SKM-1 (cell line): ENCODE measurements at regions not wholly inside any gene's neighbourhood (a gene's known extent, or its start where the extent isn't known, plus 50 kb on each side); places are given as distances from the start of the nearest gene placed in this dataset.
A peak's percentile ranks its signal among the peaks of the same experiment; 100 is the strongest.
"Not testable (repeated sequence)": the region's sequence is repeated elsewhere in the genome, so short reads cannot be mapped to it uniquely, and the experiment has no call there.

Source experiments
- DNase-seq: peaks from one replicate; lab custom pipeline; 2025; ENCODE audit not compliant: unreplicated experiment; lab: John Stamatoyannopoulos, UW

- DNase-seq: no peak
Observed at GRCh38 chr10:131810805-131811629, 89.8 kb upstream of the PPP2R2D start.

DNA sequence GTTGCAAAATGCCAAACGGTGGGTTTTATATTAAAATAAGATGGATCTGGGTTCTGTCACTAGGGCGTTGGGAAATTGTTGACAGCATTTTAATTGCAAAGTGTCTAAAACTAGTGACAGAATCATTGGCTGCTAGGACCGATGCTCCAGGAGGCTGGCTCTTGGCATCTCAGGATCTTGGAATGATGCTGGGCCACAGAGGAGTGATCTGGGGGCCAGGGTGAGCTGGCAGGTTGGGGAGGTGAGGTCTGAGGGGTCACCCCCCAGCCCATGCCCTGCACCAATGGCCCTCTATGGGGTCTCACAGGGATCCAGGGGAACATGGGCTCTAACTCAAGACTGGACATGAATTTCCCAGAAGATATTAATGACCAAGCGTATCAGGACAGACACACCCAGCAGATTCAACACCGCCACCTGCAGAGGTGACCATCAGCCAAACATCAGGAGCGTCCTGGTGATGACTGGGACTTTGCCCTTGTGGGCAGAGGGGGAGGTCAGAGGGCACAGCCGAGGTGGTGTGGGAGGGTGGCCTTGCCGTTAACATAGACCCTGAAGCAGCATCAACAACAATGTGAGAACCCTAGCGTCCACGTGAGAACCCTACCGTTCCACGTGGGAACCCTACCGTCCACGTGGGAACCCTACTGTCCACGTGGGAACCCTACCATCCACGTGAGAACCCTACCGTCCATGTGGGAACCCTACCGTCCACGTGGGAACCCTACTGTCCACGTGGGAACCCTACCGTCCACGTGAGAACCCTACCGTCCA lies 89.0 kb upstream of the PPP2R2D start:
- no peak for DNase-seq

DNA sequence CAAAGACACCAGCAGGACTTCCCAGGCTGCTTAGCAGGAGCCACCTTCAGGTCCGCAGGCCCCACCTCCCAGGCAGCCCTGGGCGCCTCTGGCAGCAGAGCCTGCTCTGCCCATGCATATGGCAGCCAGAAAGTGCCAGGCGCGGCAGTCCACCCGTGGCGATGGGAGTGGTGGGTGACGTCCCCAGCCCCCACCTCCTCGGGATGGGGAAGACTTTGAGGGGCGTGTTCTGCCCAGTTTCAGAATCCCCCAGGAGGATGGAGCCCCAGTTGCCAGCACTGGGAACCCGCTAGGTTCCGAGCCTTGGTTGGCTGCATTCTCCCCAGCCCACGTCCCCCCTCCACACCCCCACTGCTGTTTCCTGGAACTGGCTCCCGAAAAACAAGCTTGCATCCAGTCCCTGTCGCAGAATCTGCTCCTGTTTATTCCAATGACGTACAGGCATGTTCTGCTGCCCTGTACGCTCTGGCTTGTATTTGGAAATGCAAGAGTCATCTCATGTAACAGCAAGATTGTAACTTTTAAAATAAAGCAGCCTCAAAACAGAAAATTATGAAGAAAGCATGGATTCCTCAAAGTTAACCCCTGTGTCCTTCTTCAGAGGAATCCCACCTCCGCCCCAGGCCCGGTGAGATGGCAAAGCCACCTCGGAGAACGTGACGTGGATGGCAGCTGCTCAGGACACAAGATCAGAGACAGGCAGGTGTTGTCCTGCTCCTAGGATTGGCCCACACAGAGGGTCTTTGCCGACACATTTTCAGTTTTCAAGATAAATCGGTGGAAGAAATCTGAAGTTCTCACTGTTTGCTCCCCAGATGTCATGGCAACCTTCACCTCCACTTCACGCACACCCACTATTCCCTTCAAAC lies 87.8 kb upstream of the PPP2R2D start:
- DNase-seq: no peak

DNA sequence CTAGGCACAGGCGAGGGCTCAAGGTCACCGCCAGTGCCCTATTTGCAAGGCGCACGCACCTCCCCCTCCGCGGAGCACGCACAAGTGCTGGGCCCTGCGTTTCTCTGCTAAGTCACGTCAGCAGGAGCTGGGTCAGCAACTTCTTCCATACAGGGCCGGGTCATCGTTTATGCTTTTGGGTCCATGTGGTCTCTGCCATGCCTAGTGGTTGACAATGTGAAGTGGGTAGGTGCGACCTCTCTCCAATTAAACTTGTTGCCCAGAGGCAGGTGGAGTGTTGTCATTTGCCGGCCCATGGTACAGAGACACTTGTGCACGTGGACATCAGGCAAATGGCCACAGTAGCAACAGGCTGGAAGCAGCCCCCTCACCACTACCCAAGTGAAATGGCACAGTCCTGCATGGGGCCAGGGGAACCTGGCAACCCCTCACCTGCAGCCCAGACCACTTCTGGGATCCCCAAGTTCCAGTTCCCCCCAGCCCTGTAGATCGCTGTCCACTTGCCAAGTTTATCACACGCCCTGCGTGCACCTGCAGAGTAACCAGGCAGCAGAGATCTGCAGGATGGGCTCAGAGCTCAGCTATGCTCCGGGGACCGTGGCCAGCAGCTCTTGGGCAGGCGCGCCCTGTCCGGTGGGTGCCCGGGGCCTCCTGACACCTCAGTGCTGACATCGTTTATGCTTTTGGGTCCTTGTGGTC lies 86.1 kb upstream of the PPP2R2D start:
- DNase-seq: no peak

DNA sequence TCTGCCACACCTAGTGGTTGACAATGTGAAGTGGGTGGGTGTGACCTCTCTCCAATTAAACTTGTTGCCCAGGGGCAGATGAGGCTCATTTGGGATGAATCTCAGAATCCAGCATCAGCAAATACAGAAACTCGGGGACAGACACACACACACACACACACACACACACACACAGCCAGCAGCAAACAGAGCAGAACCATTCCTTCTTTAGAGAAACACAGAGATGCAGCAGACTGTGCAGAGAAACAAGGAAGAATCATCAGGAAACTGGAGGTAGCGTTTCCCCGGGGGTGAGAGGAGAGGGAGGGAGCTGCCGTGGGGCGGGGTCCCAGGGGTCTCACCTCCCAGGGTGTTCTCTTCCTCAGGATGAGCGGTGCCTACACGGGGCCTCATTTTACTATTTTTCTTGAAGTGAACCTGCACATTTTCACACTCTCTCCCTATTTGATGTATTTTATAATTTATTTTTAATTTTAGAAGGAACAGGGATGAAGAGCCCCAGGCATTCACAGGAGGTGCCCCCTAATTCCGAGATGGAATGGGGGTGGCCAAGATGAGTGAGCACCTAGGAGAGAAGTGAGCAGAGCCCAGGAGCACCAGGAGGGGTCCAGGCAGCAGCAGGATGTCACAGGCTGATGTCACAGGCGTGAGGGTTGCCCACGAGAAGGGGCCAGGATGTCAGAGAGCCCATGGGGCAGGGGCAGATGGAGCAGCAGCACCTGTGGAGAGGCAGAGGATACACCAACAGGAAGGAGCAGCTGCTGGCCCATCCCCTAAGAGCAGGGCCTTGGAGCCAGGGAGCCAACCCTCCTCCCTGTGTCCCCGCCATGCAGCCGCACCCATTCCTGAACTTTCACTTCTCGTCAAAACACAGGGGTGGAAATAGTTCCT lies 85.3 kb upstream of the PPP2R2D start:
- DNase-seq: no peak

- DNase-seq: no peak
Observed at GRCh38 chr10:131816157-131816775, 84.5 kb upstream of the PPP2R2D start.

DNA sequence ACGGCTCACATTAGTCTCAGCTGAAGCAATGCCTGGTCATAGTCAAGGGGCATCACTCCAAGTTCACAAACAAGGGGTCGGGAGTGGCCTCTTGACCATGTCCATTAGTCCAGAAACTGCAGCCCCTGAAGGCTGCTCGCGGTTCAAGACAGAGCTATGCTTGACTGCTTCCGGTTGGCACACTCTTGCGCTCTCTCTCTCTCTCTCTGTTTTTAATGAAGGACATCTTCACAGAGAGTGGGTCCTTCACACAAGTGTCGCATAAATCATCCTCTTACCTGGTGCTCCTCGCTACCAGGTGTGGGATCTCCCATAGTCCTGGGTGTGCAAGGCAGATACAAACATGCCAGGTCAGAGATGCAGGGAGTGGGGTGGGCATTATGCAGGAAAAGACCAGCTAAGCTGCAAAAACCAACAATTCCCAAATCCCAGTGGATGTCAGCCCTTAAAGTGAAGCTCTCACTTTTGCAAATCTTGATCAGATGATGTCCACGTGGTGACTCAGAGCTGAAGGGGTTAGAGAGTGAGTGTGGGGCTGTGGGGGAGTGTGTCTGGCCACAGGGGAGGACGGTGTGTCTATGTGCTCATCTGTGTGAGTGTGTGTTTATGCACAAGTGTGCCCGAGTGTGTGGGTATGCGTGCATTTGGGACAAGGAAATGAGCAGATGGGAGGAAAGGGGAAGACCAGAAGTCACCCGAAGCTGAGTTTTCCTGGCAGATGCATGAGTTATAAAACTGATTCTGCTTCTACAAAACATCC lies 83.7 kb upstream of the PPP2R2D start:
- no peak for DNase-seq

GRCh38 chr10:131817866-131818509 lies 82.8 kb upstream of the PPP2R2D start:
- no peak for DNase-seq

GRCh38 chr10:131818510-131819234 lies 82.1 kb upstream of the PPP2R2D start:
- no peak for DNase-seq

DNA sequence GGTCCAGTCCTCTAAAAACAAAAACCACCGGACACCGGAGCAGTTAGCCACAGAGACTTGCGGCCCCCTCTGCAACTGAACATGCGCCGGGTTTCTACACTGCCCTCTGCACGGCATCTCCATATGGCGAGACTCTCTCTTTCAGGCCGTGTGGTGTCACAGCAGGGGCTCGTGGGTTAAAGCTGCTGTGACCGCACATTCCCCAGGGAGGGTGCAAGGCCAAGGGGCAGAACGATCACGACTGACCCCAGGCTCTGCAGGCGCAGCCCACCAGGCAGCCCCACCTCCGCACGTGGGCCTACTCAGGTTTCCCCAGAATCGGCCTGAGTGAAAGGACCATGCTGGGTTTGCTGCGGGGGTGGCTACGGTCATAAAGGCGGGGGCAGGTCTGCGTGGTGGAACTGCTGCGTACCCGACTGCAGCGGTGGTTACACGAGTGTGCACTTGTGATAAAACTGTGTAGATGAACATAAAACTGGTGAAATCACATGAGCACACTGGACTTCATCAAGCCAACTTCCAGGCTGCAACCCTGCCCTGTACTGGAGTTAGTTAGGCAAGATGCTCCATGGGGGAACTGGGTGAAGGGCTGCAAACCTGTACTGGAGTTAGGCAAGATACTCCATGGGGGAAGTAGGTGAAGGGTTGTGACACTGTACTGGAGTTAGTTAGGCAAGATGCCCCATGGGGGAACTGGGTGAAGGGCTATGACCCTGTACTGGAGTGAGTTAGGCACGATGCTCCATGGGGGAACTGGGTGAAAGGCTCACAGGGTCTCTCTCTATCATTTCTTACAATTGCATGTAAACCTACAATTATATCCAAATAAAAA lies 81.4 kb upstream of the PPP2R2D start:
- DNase-seq: peak; percentile 7

GRCh38 chr10:131820626-131821025 lies 80.2 kb upstream of the PPP2R2D start:
- no peak for DNase-seq

- DNase-seq: no peak
Observed at GRCh38 chr10:131821378-131822012, 79.3 kb upstream of the PPP2R2D start.

DNA sequence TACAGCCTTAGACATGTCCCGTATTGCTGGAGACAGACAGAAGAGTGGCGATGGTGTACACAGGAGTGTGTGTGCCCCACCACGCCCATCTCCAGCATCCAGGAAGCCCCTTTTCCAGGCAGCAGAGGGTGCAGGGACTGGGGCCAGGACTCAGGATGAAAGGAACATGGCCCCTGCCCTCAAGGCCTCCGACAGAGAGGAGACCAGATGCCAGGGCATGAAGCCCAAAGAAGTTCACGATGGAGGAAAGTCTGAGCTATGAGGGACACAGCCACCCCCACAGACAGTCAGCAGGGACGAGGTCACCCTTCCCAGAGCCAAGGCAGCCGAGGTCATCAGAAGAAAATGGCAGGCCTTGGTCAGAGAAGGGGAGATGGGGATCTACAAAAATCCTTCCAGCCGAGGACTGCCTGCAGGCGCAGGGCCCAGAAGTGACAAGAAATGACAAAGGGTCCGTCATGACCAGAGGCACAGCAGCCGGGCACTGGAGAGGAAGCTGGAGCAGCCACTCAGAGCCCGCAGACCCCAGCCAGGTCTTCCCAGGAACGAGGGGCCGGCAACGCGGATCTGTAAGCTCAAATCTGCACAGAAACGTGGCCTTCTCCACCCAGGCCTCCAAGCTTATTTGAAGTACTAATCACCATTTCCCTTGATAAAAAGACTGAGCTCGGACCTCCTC lies 78.7 kb upstream of the PPP2R2D start:
- DNase-seq: no peak

DNA sequence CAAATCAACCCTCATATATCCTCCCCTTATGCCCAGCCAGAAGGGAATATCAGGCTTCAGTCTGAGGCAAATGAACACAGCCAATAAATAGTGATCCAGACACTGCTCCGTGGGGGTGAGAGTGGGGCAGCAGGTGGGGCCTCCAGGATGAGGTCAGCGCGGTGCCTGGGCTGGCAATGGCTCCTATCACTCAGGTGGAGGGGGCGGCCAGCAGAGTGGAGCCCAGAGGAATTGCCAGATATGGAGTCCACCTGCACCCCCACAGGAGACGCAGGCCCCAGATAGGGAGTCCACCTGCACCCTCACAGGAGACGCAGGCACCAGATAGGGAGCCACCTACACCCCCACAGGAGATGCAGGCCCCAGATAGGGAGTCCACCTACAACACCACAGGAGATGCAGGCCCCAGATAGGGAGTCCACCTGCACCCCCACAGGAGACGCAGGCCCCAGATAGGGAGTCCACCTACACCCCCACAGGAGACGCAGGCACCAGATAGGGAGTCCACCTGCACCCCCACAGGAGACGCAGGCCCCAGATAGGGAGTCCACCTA lies 78.0 kb upstream of the PPP2R2D start:
- no peak for DNase-seq

DNA sequence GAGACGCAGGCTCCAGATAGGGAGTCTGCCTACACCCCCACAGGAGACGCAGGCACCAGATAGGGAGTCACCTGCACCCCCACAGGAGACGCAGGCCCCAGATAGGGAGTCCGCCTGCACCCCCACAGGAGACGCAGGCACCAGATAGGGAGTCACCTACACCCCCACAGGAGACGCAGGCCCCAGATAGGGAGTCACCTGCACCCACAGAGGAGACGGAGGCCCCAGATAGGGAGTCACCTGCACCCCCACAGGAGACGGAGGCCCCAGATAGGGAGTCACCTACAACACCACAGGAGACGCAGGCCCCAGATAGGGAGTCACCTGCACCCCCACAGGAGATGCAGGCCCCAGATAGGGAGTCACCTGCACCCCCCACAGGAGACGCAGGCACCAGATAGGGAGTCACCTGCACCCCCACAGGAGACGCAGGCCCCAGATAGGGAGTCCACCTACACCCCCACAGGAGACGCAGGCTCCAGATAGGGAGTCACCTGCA lies 77.2 kb upstream of the PPP2R2D start:
- not testable (repeated sequence) for DNase-seq
